Mesenchymal stem cell (in vitro differentiated cells and primary cell): ENCODE measurements at regions not wholly inside any gene's neighbourhood (a gene's known extent, or its start where the extent isn't known, plus 50 kb on each side); places are given as distances from the start of the nearest gene placed in this dataset.

Source experiments
- DNase-seq: peaks from one replicate; pipeline ENCODE4 v3.0.0-alpha.2; 2013
- H2AFZ ChIP-seq: one replicate; pipeline ENCODE4 v1.6.1; 2013; ENCODE audit warnings: low read depth, mild to moderate bottlenecking, control low read depth, inconsistent platforms, low read length, moderate library complexity
- H2AK5ac ChIP-seq: 2 replicates; pipeline ENCODE4 v1.6.1; 2013; ENCODE audit warnings: low read length, moderate library complexity, mild to moderate bottlenecking, inconsistent platforms; ENCODE audit not compliant: severe bottlenecking
- H2BK120ac ChIP-seq: one replicate; pipeline ENCODE4 v1.6.1; 2013; ENCODE audit warnings: low read depth, mild to moderate bottlenecking, inconsistent platforms, low read length, moderate library complexity
- H2BK12ac ChIP-seq, 2 experiments: one replicate each; pipeline ENCODE4 v1.6.1; 2013; ENCODE audit warnings: inconsistent platforms in 2 of 2, low read length in 2 of 2, mild to moderate bottlenecking in 2 of 2, moderate library complexity in 2 of 2, control low read depth in 1 of 2
- H2BK15ac ChIP-seq: one replicate; pipeline ENCODE4 v1.6.1; 2013; ENCODE audit warnings: mild to moderate bottlenecking, low read depth, inconsistent platforms; ENCODE audit not compliant: poor library complexity, severe bottlenecking
- H2BK5ac ChIP-seq: 2 replicates; pipeline ENCODE4 v1.6.1; 2013; ENCODE audit warnings: low read depth, mild to moderate bottlenecking, low read length, control low read depth, inconsistent platforms; ENCODE audit not compliant: poor library complexity, severe bottlenecking
- H3K14ac ChIP-seq, 2 experiments: one replicate each; pipeline ENCODE4 v1.6.1; 2013; ENCODE audit warnings: inconsistent platforms in 2 of 2, low read length in 2 of 2, control low read depth in 1 of 2, mild to moderate bottlenecking in 1 of 2, moderate library complexity in 1 of 2
- H3K18ac ChIP-seq, 2 experiments: one replicate each; pipeline ENCODE4 v1.6.1; 2013; ENCODE audit warnings: inconsistent platforms in 2 of 2, low read length in 2 of 2, control low read depth in 1 of 2, low read depth in 1 of 2, mild to moderate bottlenecking in 1 of 2
- H3K23ac ChIP-seq, 2 experiments: one replicate each; pipeline ENCODE4 v1.6.1; 2013; ENCODE audit warnings: inconsistent platforms in 2 of 2, low read length in 2 of 2, mild to moderate bottlenecking in 2 of 2, moderate library complexity in 2 of 2, control low read depth in 1 of 2
- H3K27ac ChIP-seq: 2 replicates; pipeline ENCODE4 v1.5.1; 2013; ENCODE audit warnings: mild to moderate bottlenecking, moderate library complexity, low read length, control low read depth, inconsistent platforms; ENCODE audit not compliant: poor library complexity, severe bottlenecking
- H3K27me3 ChIP-seq, 2 experiments: 2 replicates each; pipeline versions ENCODE4 v1.6.1 to v1.7.0; 2013; ENCODE audit warnings: low read length in 2 of 2, mild to moderate bottlenecking in 2 of 2, moderate library complexity in 2 of 2, control low read depth in 1 of 2, inconsistent platforms in 1 of 2; ENCODE audit not compliant: control insufficient read depth in 1 of 2, insufficient read depth in 1 of 2
- H3K36me3 ChIP-seq, 2 experiments: 2 replicates each; pipeline versions ENCODE4 v1.6.1 to v1.7.0; 2013; ENCODE audit warnings: low read length in 2 of 2, control low read depth in 1 of 2, inconsistent platforms in 1 of 2, low read depth in 1 of 2, mild to moderate bottlenecking in 1 of 2; ENCODE audit not compliant: insufficient read depth in 2 of 2, control insufficient read depth in 1 of 2
- H3K4ac ChIP-seq, 2 experiments: one replicate each; pipeline ENCODE4 v1.6.1; 2013; ENCODE audit warnings: inconsistent platforms in 2 of 2, low read length in 2 of 2, mild to moderate bottlenecking in 2 of 2, moderate library complexity in 2 of 2, control low read depth in 1 of 2, low read depth in 1 of 2
- H3K4me1 ChIP-seq: 2 replicates; pipeline ENCODE4 v1.6.1; 2013; ENCODE audit warnings: low read depth, low read length, control low read depth; ENCODE audit not compliant: control insufficient read depth, insufficient read depth
- H3K4me2 ChIP-seq: 2 replicates; pipeline ENCODE4 v1.6.1; 2013; ENCODE audit warnings: low read length, mild to moderate bottlenecking, inconsistent platforms; ENCODE audit not compliant: poor library complexity, severe bottlenecking
- H3K4me3 ChIP-seq, 2 experiments: 2 replicates each; pipeline versions ENCODE4 v1.5.1 to v1.7.0; 2013; ENCODE audit warnings: low read length in 2 of 2, mild to moderate bottlenecking in 2 of 2, control low read depth in 1 of 2, low read depth in 1 of 2; ENCODE audit not compliant: insufficient read depth in 1 of 2
- H3K79me1 ChIP-seq: replicated peaks from 2 replicates; pipeline ENCODE4 v1.6.1; 2013; ENCODE audit warnings: mild to moderate bottlenecking, control low read depth, low read length, inconsistent platforms; ENCODE audit not compliant: poor library complexity, severe bottlenecking
- H3K9ac ChIP-seq: 2 replicates; pipeline ENCODE4 v1.7.0; 2013; ENCODE audit warnings: mild to moderate bottlenecking, low read length, moderate library complexity
- H3K9me3 ChIP-seq: 2 replicates; pipeline ENCODE4 v1.7.0; 2013; ENCODE audit warnings: mild to moderate bottlenecking, low read length; ENCODE audit not compliant: control insufficient read depth
- H4K8ac ChIP-seq: one replicate; pipeline ENCODE4 v1.6.1; 2013; ENCODE audit warnings: inconsistent platforms, mild to moderate bottlenecking, low read length, moderate library complexity
- H4K91ac ChIP-seq: one replicate; pipeline ENCODE4 v1.6.1; 2013; ENCODE audit warnings: mild to moderate bottlenecking, low read length, inconsistent platforms
- WGBS: methylation state at CpG from one replicate; pipeline ENCODE4 v1.1.7; 2013; ENCODE audit warnings: mixed read lengths; 5-methylcytosine and 5-hydroxymethylcytosine counted together

DNA sequence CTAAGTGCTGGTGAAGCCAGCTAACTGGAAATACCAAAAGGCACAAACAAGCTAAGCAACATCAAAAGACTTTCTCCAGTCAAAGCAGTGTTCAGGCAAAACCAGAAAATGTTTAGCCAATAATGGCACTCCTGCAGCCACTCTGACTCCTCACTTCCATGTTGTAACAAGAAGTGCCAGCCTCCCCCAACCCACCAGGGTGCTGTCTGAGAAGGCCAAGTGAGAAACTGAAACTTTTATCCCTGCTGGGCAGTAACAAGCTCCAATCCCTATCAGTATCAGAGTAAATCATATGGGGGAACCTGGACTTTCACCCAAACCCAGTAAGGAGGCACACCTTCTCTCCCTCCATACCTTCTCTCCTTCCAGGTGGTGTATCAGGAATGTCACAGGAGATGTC, 414.8 kb upstream of the NMUR2 start:
- H2BK5ac ChIP-seq: no peak overlapping the region
- H3K9ac ChIP-seq: no peak overlapping the region
- no peak overlapping the region for H2AK5ac ChIP-seq
- H3K14ac ChIP-seq: no peak overlapping the region
- H3K9me3 ChIP-seq: no peaks in the 10 kb centered on the region
- no peak overlapping the region for H3K4ac ChIP-seq
- H3K27ac ChIP-seq: no peak overlapping the region
- no peaks in the 10 kb centered on the region for H3K27me3 ChIP-seq
- H2BK120ac ChIP-seq: no peak overlapping the region
- H3K23ac ChIP-seq: no peak overlapping the region
- H3K4me2 ChIP-seq: no peak overlapping the region
- no peak overlapping the region for H4K8ac ChIP-seq
- no peaks in the 10 kb centered on the region for H3K4me1 ChIP-seq
- no peaks in the 10 kb centered on the region for H3K79me1 ChIP-seq
- DNase-seq: no peak
- no peak overlapping the region for H3K18ac ChIP-seq
- no peak overlapping the region for H2BK12ac ChIP-seq
- H3K4me3 ChIP-seq: no peak overlapping the region
- no peak overlapping the region for H2BK15ac ChIP-seq
- H2AFZ ChIP-seq: no peak overlapping the region
- no peaks in the 10 kb centered on the region for H3K36me3 ChIP-seq
- H4K91ac ChIP-seq: no peak overlapping the region

DNA sequence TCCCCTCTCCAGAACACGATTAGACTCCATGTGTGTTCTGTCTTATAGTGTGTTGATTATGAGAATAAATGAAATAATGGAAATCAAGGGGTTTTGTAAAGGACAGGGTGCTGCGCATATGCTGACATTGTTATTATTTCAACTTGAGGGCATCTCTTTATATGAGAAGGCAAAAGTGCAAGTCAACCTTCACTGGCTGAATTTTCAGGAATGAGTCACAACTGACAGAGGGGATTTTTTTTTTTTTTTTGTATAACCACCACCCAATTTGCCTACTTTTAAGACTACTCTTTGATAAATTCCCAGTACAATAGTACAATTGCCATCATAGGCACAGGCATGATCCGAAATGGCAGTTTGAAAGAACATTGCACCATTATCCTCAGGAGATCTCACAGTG, 419.2 kb upstream of the NMUR2 start:
- Histone ChIP-seq H3K27me3 (no peaks in the 10 kb centered on the region), H3K27ac (no peak overlapping the region), H3K36me3 (no peaks in the 10 kb centered on the region), H2AK5ac (no peak overlapping the region), H3K4me3 (no peak overlapping the region), H2BK120ac (no peak overlapping the region), H3K4ac (no peak overlapping the region), H4K8ac (no peak overlapping the region), H3K9ac (no peak overlapping the region), H3K18ac (no peak overlapping the region), H2BK15ac (no peak overlapping the region), H2BK12ac (no peak overlapping the region), H3K9me3 (no peaks in the 10 kb centered on the region), H3K23ac (no peak overlapping the region), H3K4me1 (no peaks in the 10 kb centered on the region), H2AFZ (no peak overlapping the region), H2BK5ac (no peak overlapping the region), H3K79me1 (no peaks in the 10 kb centered on the region), H3K4me2 (no peak overlapping the region), H3K14ac (no peak overlapping the region), H4K91ac (no peak overlapping the region)
- no peak for DNase-seq
- WGBS: 78% methylated on average over 3 of the region's 3 CpGs

DNA sequence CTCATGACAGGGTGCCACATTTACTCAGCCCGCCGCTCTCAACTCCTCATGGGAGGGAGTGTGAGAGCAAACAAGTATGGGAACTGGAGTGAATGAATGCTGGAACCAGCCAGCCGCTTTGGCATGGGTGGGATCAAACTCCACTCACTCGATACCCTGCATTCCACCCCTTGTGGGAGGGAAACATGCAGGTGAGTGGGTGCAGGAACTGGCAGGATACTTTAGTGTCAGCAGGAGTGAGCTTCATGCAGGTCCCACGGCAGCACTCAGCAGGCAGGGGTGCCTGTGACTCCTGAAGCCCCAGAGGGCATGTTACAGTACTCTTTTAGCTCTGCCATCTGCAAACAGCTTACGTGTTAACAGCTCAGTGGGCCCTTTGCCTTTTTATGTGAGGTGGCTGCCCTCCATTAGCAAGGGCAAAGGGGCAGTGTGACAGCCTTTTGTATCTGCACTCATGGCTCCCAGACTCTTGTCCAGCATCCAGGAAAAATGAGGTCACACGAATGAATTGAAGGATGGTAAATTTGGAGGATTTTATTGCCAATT, 433.2 kb upstream of the NMUR2 start:
- H3K14ac ChIP-seq: no peak overlapping the region
- H3K27me3 ChIP-seq: no peaks in the 10 kb centered on the region
- H3K4me3 ChIP-seq: no peak overlapping the region
- no peak overlapping the region for H3K27ac ChIP-seq
- no peaks in the 10 kb centered on the region for H3K36me3 ChIP-seq
- no peak overlapping the region for H2BK12ac ChIP-seq
- no peak overlapping the region for H2AFZ ChIP-seq
- no peak overlapping the region for H4K8ac ChIP-seq
- H2BK120ac ChIP-seq: no peak overlapping the region
- no peak overlapping the region for H2AK5ac ChIP-seq
- no peak overlapping the region for H3K23ac ChIP-seq
- no peaks in the 10 kb centered on the region for H3K4me1 ChIP-seq
- no peak overlapping the region for H4K91ac ChIP-seq
- H3K4ac ChIP-seq: no peak overlapping the region
- H2BK5ac ChIP-seq: no peak overlapping the region
- no peak overlapping the region for H2BK15ac ChIP-seq
- no peaks in the 10 kb centered on the region for H3K9me3 ChIP-seq
- no peak overlapping the region for H3K9ac ChIP-seq
- DNase-seq: no peak
- H3K4me2 ChIP-seq: no peak overlapping the region
- WGBS: 74% methylated on average over 7 of the region's 7 CpGs
- H3K79me1 ChIP-seq: no peaks in the 10 kb centered on the region
- H3K18ac ChIP-seq: no peak overlapping the region

DNA sequence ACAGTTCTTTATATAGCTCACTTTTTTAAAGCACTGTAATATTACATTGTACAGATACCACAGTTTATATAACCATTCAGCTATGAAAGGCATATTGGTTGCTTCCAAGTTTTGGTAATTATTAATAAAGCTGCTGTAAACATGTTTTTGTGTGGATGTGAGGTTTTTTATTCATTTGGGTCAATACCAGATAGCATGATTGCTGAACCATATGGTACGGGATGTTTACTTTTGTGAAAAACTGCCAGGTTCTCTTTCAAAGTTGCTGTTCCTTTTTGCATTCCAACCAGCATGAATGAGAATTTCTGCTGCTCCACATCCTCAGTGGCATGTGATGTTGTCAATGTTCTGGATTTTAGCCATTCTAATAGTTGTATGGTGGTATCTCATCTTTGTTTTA, 439.6 kb upstream of the NMUR2 start:
- no peaks in the 10 kb centered on the region for H3K27me3 ChIP-seq
- no peak for DNase-seq
- no peak overlapping the region for H2BK5ac ChIP-seq
- no peak overlapping the region for H2BK120ac ChIP-seq
- H3K27ac ChIP-seq: no peak overlapping the region
- no peak overlapping the region for H3K14ac ChIP-seq
- no peaks in the 10 kb centered on the region for H3K79me1 ChIP-seq
- no peak overlapping the region for H3K18ac ChIP-seq
- no peak overlapping the region for H2BK12ac ChIP-seq
- H4K91ac ChIP-seq: no peak overlapping the region
- no peak overlapping the region for H3K23ac ChIP-seq
- H3K4ac ChIP-seq: no peak overlapping the region
- no peak overlapping the region for H2BK15ac ChIP-seq
- H3K4me2 ChIP-seq: no peak overlapping the region
- H2AK5ac ChIP-seq: no peak overlapping the region
- WGBS: 94% methylated on average over 1 of the region's 1 CpG
- H2AFZ ChIP-seq: no peak overlapping the region
- H3K4me1 ChIP-seq: no peaks in the 10 kb centered on the region
- no peaks in the 10 kb centered on the region for H3K9me3 ChIP-seq
- H4K8ac ChIP-seq: no peak overlapping the region
- no peak overlapping the region for H3K9ac ChIP-seq
- no peaks in the 10 kb centered on the region for H3K36me3 ChIP-seq
- H3K4me3 ChIP-seq: no peak overlapping the region
